ENCODE measurements at regions not wholly inside any gene's neighbourhood (a gene's known extent, or its start where the extent isn't known, plus 50 kb on each side); places are given as distances from the start of the nearest gene placed in this dataset.

GRCh38 chr10:43002596-43002995 lies 74.3 kb upstream of the RET start:
- TF ChIP-seq CTCF (IDR thresholded peaks at IDR 0.05; ENCODE audit: low read depth, low read length) (no peak), POLR2A (IDR thresholded peaks at IDR 0.05; ENCODE audit: extremely low read depth, insufficient read length) (no peak), MAX (IDR thresholded peaks at IDR 0.05; ENCODE audit: low read depth, low read length) (no peak), MYC (IDR thresholded peaks at IDR 0.05; ENCODE audit: low read depth, low read length) (no peak)
